ENCODE measurements at regions not wholly inside any gene's neighbourhood (a gene's known extent, or its start where the extent isn't known, plus 50 kb on each side); places are given as distances from the start of the nearest gene placed in this dataset.

DNA sequence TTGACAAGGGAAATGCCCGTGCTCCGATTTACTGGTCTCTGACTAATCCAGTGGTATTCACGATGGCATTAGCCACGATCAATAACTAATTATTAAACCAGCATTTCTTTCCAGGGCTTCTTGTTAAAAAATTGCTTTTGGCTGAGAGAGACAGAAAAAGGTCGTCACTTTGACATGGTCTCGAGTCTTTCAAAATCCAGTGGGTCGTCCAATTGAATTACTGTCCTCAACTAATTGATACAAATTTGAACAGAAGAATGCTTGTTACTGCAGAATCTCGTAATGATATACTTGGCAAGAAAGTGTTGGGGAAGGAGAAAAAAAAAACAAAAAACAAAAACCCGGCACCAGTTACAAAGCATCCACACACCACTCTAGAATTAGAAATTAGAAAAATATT is 318.4 kb downstream of the NR2F2 start:
- in situ Hi-C loops (cut with MboI; ENCODE audit: low sequenced_read_pairs): no loop called here
- Histone ChIP-seq H3K4me3 (ENCODE audit: insufficient read depth, low read depth, low read length) (no peak overlapping the region), H2BK5ac (ENCODE audit: low read depth, low read length, poor library complexity, severe bottlenecking) (no peak overlapping the region), H3K14ac (replicated peaks; ENCODE audit: low read depth, low read length) (no peak overlapping the region), H2BK120ac (ENCODE audit: low read depth, low read length) (no peak overlapping the region), H3K9ac (ENCODE audit: low read depth, low read length) (no peak overlapping the region), H3K79me1 (ENCODE audit: low read depth in 1 of 2, low read length in 2 of 2) (no peaks in the 10 kb centered on the region), H3K23ac (ENCODE audit: low read depth, low read length) (no peak overlapping the region), H3K27ac (ENCODE audit: insufficient read depth, low read length) (no peak overlapping the region), H3K56ac (ENCODE audit: extremely low read depth, insufficient read depth, low read length) (no peak overlapping the region), H4K20me1 (ENCODE audit: insufficient read depth, low read length) (no peaks in the 10 kb centered on the region), H3K4me2 (ENCODE audit: low read depth, low read length) (no peak overlapping the region), H3K36me3 (ENCODE audit: control insufficient read depth, insufficient read depth, low read length) (no peaks in the 10 kb centered on the region), H4K8ac (ENCODE audit: low read depth in 2 of 2, low read length in 2 of 2) (no peak overlapping the region), H4K91ac (ENCODE audit: insufficient read depth, low read depth, low read length) (no peak overlapping the region), H3K9me1 (ENCODE audit: insufficient read depth, low read length) (no peaks in the 10 kb centered on the region), H3K9me3 (ENCODE audit: control insufficient read depth, insufficient read depth, low read length) (peaks cover 13% of the 10 kb centered on the region), H3K4me1 (ENCODE audit: control insufficient read depth, insufficient read depth, low read length) (no peaks in the 10 kb centered on the region), H2AK5ac (ENCODE audit: low read depth, low read length) (no peak overlapping the region), H2AFZ (replicated peaks; ENCODE audit: low read length, poor library complexity) (no peak overlapping the region), H4K5ac (ENCODE audit: low read depth, low read length) (no peak overlapping the region), H3K27me3 (ENCODE audit: control insufficient read depth, insufficient read depth, low read length) (no peaks in the 10 kb centered on the region), H2BK15ac (ENCODE audit: low read depth, low read length) (no peak overlapping the region), H2AK9ac (replicated peaks; ENCODE audit: low read depth, low read length, poor library complexity) (no peak overlapping the region), H3K4ac (ENCODE audit: low read depth, low read length) (no peak overlapping the region), H3K18ac (ENCODE audit: low read depth, low read length) (no peak overlapping the region), H2BK20ac (ENCODE audit: low read depth, low read length) (no peak overlapping the region)
- ChIA-PET POLR2A (ENCODE audit: unreplicated experiment) (no interaction called here), CTCF (interaction anchor here (0.6 kb wide), 1 partner anchor 9 kb away, joined by 4 read pairs; no protein-coding TSS in a partner anchor)
- dilution Hi-C loops (cut with HindIII; ENCODE audit: low sequenced_read_pairs, unreplicated experiment): no loop called here
- TF ChIP-seq, protein P1, sequence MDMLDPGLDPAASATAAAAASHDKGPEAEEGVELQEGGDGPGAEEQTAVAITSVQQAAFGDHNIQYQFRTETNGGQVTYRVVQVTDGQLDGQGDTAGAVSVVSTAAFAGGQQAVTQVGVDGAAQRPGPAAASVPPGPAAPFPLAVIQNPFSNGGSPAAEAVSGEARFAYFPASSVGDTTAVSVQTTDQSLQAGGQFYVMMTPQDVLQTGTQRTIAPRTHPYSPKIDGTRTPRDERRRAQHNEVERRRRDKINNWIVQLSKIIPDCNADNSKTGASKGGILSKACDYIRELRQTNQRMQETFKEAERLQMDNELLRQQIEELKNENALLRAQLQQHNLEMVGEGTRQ (IDR thresholded peaks at IDR 0.05; ENCODE audit: low read depth, low read length): no peak
- no peak for TF ChIP-seq RCOR1 (IDR thresholded peaks at IDR 0.05; ENCODE audit: insufficient replicate concordance, low read length)
- no peak for TF ChIP-seq RAD21 (IDR thresholded peaks at IDR 0.05; ENCODE audit: low read length)
- no peak for TF ChIP-seq MAFK (IDR thresholded peaks at IDR 0.05; ENCODE audit: low read depth, low read length)
- TF ChIP-seq BHLHE40 (IDR thresholded peaks at IDR 0.05; ENCODE audit: low read depth, low read length): no peak
- no peak for TF ChIP-seq SMC3 (IDR thresholded peaks at IDR 0.05; ENCODE audit: low read depth, low read length)
- TF ChIP-seq MXI1 (IDR thresholded peaks at IDR 0.05; ENCODE audit: borderline replicate concordance, low read depth, low read length): no peak
- no peak for TF ChIP-seq MAZ (IDR thresholded peaks at IDR 0.05; ENCODE audit: borderline replicate concordance, low read depth, low read length)
- no peak for TF ChIP-seq CEBPB (IDR thresholded peaks at IDR 0.05; ENCODE audit: low read depth, low read length)
- TF ChIP-seq CHD1 (IDR thresholded peaks at IDR 0.05; ENCODE audit: low read depth, low read length): no peak
- TF ChIP-seq POLR2A (IDR thresholded peaks at IDR 0.05; ENCODE audit: low read depth, low read length): no peak
- no peak for TF ChIP-seq CTCF (conservative IDR thresholded peaks at IDR 0.05; ENCODE audit: low read depth, low read length)
- no CpG with 5 or more reads among the region's 9 CpGs for WGBS, 2 experiments (ENCODE audit: extremely low coverage in 2 of 2, insufficient read length in 1 of 2)
- BruUV-seq (replicated peaks): no TSS peak
- no peak for DNase-seq
- intact Hi-C loops (cut with micrococcal nuclease): no loop called here
- ATAC-seq (ENCODE audit: low read depth): no peak

Measured in IMR-90 (cell line).